ENCODE measurements at regions not wholly inside any gene's neighbourhood (a gene's known extent, or its start where the extent isn't known, plus 50 kb on each side); places are given as distances from the start of the nearest gene placed in this dataset.

DNA sequence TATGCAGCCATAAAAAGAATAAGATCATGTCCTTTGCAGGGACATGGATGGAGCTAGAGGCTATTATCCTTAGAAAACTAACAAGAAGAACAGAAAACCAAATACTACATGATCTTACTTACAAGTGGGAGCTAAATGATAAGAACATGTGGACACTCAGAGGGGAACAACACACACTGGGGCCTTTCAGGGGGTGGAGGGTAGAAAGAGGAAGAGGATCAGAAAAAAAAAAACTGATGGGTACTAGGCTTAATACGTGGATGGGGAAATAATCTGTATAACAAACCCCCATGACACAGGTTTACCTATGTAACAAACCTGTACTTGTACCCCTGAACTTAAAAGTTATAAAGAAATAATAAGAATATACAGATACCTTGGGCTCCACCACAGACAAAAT is 514.2 kb downstream of the ARL4A start:
- no peak overlapping the region for H3K4me3 ChIP-seq (ENCODE audit: low read length)
- no peak for DNase-seq (ENCODE audit: low read depth)

DNA sequence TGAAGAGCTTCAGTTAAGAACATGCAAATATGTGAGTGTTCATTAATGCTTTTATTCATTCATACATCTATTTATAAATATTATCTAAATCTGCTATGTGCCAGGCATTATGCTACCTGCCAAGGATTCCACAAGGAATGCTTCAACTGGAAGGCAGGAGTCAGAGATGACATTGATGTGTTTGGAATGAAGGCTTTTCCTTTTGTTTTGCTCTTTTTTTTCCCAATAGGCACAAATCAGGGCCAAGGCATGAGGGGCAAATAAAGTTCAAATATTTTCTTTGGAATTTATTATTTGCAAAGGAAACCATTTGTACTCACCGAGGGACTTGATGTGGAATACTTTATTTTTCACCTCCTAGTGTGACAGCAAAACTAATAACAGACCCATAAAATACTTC is 530.3 kb downstream of the ARL4A start:
- Histone ChIP-seq H3K9ac (ENCODE audit: low read length) (no peak overlapping the region), H3K9me3 (ENCODE audit: control insufficient read depth, low read length) (no peaks in the 10 kb centered on the region), H3K4me1 (ENCODE audit: control insufficient read depth, insufficient read depth, low read length) (no peaks in the 10 kb centered on the region), H3K4me3 (ENCODE audit: low read length) (no peak overlapping the region), H3K36me3 (ENCODE audit: control insufficient read depth, insufficient read depth, low read length, severe bottlenecking) (no peaks in the 10 kb centered on the region), H3K27me3 (replicated peaks; ENCODE audit: control insufficient read depth, insufficient read depth, low read length) (no peaks in the 10 kb centered on the region)
- DNase-seq (ENCODE audit: low read depth): no peak

More for the DNA sequence above, 514.2 kb downstream of the ARL4A start:
- Histone ChIP-seq H3K9ac (ENCODE audit: low read length) (no peak overlapping the region), H3K9me3 (ENCODE audit: control insufficient read depth, low read length) (no peaks in the 10 kb centered on the region), H3K4me1 (ENCODE audit: control insufficient read depth, insufficient read depth, low read length) (peaks cover 15% of the 10 kb centered on the region), H3K36me3 (ENCODE audit: control insufficient read depth, insufficient read depth, low read length, severe bottlenecking) (no peaks in the 10 kb centered on the region), H3K27me3 (replicated peaks; ENCODE audit: control insufficient read depth, insufficient read depth, low read length) (no peaks in the 10 kb centered on the region)

DNA sequence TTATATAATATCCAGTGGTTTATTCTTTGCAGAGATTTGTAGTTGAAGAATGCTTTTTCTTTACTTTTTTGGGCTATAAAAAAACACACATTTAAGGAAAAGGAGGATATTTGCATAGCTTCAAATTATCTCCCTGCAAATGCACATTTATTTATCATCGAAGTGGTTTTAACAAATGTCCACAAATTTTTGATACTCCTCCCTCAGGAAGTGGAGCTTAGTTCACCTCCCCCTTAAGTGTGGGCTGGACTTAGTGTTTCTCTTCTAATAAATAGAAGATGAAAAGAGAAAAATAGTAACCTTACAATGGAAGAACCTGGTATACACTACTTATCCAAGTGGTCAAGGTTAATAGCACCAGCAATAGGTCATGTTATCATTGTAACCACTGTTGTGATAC is 537.6 kb downstream of the ARL4A start:
- H3K36me3 ChIP-seq (ENCODE audit: control insufficient read depth, insufficient read depth, low read length, severe bottlenecking): no peaks in the 10 kb centered on the region
- DNase-seq (ENCODE audit: low read depth): no peak
- H3K9ac ChIP-seq (ENCODE audit: low read length): no peak overlapping the region
- no peaks in the 10 kb centered on the region for H3K9me3 ChIP-seq (ENCODE audit: control insufficient read depth, low read length)
- no peak overlapping the region for H3K4me3 ChIP-seq (ENCODE audit: low read length)
- no peaks in the 10 kb centered on the region for H3K4me1 ChIP-seq (ENCODE audit: control insufficient read depth, insufficient read depth, low read length)
- no peaks in the 10 kb centered on the region for H3K27me3 ChIP-seq (replicated peaks; ENCODE audit: control insufficient read depth, insufficient read depth, low read length)

DNA sequence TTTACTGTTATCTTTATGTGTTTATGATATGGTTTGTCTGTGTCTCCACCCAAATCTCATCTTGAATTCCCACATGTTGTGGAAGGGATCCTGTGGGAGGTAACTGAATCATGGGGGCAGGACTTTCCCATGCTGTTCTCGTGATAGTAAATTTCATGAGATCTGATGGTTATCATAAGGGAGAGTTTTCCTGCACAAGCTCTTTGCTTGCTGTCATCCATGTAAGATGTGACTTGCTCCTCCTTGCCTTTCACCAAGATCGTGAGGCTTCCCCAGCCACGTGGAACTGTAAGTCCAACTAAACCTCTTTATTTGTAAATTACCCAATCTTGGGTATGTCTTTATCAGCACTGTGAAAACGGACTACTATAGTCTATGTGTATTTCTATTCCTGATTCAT is 539.0 kb downstream of the ARL4A start:
- no peaks in the 10 kb centered on the region for H3K9me3 ChIP-seq (ENCODE audit: control insufficient read depth, low read length)
- H3K4me1 ChIP-seq (ENCODE audit: control insufficient read depth, insufficient read depth, low read length): no peaks in the 10 kb centered on the region
- no peaks in the 10 kb centered on the region for H3K27me3 ChIP-seq (replicated peaks; ENCODE audit: control insufficient read depth, insufficient read depth, low read length)
- no peak overlapping the region for H3K4me3 ChIP-seq (ENCODE audit: low read length)
- no peaks in the 10 kb centered on the region for H3K36me3 ChIP-seq (ENCODE audit: control insufficient read depth, insufficient read depth, low read length, severe bottlenecking)
- no peak for DNase-seq (ENCODE audit: low read depth)
- H3K9ac ChIP-seq (ENCODE audit: low read length): no peak overlapping the region

DNA sequence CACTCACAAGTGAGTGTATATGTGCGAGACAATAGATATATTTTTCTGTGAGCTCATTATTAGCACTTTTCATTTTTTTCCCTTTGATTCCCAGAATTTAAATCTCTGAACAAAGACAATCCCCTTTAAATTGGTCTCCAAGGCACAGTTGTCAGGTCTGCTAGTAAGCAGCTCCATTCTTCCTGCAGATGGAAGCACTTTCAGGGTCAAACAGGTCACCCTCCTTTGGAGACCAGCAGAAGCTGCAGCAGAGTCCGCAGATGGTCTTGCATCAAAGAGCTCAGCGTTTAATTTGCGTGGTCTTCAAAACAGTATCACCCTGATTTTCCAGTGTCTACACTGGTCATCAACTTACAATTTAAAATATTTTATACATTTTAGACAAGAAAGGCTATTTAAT is 543.8 kb downstream of the ARL4A start:
- H3K36me3 ChIP-seq (ENCODE audit: control insufficient read depth, insufficient read depth, low read length, severe bottlenecking): no peaks in the 10 kb centered on the region
- peaks cover 8% of the 10 kb centered on the region for H3K4me1 ChIP-seq (ENCODE audit: control insufficient read depth, insufficient read depth, low read length)
- H3K27me3 ChIP-seq (replicated peaks; ENCODE audit: control insufficient read depth, insufficient read depth, low read length): no peaks in the 10 kb centered on the region
- H3K4me3 ChIP-seq (ENCODE audit: low read length): no peak overlapping the region
- H3K9me3 ChIP-seq (ENCODE audit: control insufficient read depth, low read length): no peaks in the 10 kb centered on the region
- no peak for DNase-seq (ENCODE audit: low read depth)
- no peak overlapping the region for H3K9ac ChIP-seq (ENCODE audit: low read length)

DNA sequence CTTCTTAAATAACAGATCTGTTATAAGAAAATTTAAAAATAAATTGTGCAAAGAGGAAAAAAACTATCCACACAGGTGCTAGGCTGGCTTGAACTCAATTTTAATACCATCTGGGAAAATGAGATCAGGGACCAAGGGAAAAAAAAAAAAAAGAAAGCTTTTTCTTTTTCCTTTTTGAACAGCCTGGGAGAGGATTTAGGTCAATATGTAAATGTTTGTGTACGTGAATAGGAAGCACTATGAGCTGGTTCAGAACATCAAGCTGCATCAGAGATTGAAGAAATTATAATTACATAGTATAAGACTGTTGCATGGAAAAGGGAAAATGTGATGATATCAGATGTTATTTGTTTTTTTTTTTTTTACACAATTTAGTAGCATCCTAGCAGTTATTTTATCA is 548.0 kb downstream of the ARL4A start:
- no peak for DNase-seq (ENCODE audit: low read depth)
- no peaks in the 10 kb centered on the region for H3K36me3 ChIP-seq (ENCODE audit: control insufficient read depth, insufficient read depth, low read length, severe bottlenecking)
- H3K4me1 ChIP-seq (ENCODE audit: control insufficient read depth, insufficient read depth, low read length): peaks cover 16% of the 10 kb centered on the region
- H3K9ac ChIP-seq (ENCODE audit: low read length): no peak overlapping the region
- no peaks in the 10 kb centered on the region for H3K27me3 ChIP-seq (replicated peaks; ENCODE audit: control insufficient read depth, insufficient read depth, low read length)
- no peak overlapping the region for H3K4me3 ChIP-seq (ENCODE audit: low read length)
- no peaks in the 10 kb centered on the region for H3K9me3 ChIP-seq (ENCODE audit: control insufficient read depth, low read length)

DNA sequence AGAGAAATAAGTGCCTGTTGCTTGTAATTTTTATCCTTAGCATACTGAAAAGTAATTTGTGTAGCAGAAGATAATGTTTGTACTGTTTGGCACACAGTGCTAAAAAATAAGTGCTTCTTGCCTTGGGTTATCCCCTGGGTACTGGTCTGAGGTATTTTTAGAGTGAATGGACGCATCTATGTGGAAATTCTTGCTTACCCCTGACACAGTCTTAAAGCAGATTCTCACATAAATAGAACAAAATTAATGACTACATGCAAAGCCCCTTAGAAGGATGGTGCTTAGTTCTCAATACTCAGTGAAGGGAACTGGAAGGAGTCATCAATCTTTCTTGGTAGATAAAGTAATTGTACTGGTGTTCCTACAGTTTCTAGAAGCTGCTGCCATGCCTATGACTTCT is 548.6 kb downstream of the ARL4A start:
- Histone ChIP-seq H3K27me3 (replicated peaks; ENCODE audit: control insufficient read depth, insufficient read depth, low read length) (no peaks in the 10 kb centered on the region), H3K9me3 (ENCODE audit: control insufficient read depth, low read length) (no peaks in the 10 kb centered on the region), H3K4me3 (ENCODE audit: low read length) (no peak overlapping the region), H3K4me1 (ENCODE audit: control insufficient read depth, insufficient read depth, low read length) (peaks cover 16% of the 10 kb centered on the region), H3K36me3 (ENCODE audit: control insufficient read depth, insufficient read depth, low read length, severe bottlenecking) (no peaks in the 10 kb centered on the region), H3K9ac (ENCODE audit: low read length) (no peak overlapping the region)
- DNase-seq (ENCODE audit: low read depth): no peak

DNA sequence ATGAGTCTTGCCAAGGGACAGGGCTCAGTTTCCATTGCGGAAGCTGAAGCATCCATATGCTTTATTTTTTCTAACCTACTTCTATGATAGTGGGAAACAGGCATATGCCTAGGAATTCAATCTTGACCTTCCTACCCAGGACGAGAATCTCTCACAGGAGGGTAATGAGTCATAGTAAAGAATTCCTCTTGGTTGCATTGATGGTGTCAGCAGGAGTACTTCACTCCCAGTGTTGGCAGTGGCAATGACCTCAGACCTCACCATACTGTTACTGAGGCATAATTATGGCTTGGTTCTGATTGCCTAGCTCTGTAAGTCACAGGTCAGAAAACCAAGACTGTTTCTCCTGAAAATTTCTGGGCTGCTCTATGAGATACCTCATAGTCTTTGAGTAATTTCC is 552.9 kb downstream of the ARL4A start:
- H3K4me3 ChIP-seq (ENCODE audit: low read length): no peak overlapping the region
- H3K9me3 ChIP-seq (ENCODE audit: control insufficient read depth, low read length): no peaks in the 10 kb centered on the region
- DNase-seq (ENCODE audit: low read depth): peak; percentile 13

DNA sequence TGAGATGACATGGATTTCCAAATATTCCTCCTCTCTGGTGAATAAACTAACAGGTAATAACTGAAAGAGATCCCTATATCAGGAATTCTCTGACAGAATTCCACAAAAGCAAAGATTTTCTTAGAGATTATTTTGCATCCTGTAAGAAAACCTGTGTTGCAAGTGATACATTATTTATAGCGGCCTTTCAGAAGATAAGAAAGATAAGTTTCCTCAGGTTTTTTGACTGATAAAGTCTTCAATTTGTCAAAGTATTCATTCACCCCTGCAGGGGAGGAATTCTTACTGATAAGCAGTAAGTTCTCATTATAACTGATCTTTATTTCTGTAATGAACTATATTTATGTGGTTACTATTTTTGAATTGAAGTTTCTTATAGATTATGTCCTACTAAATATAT is 554.0 kb downstream of the ARL4A start:
- Histone ChIP-seq H3K4me1 (ENCODE audit: control insufficient read depth, insufficient read depth, low read length) (peaks cover 6% of the 10 kb centered on the region), H3K4me3 (ENCODE audit: low read length) (no peak overlapping the region), H3K9me3 (ENCODE audit: control insufficient read depth, low read length) (no peaks in the 10 kb centered on the region), H3K9ac (ENCODE audit: low read length) (no peak overlapping the region), H3K27me3 (replicated peaks; ENCODE audit: control insufficient read depth, insufficient read depth, low read length) (no peaks in the 10 kb centered on the region), H3K36me3 (ENCODE audit: control insufficient read depth, insufficient read depth, low read length, severe bottlenecking) (no peaks in the 10 kb centered on the region)
- no peak for DNase-seq (ENCODE audit: low read depth)

More for the DNA sequence above, 552.9 kb downstream of the ARL4A start:
- Histone ChIP-seq H3K4me1 (ENCODE audit: control insufficient read depth, insufficient read depth, low read length) (peaks cover 16% of the 10 kb centered on the region), H3K27me3 (replicated peaks; ENCODE audit: control insufficient read depth, insufficient read depth, low read length) (no peaks in the 10 kb centered on the region), H3K9ac (ENCODE audit: low read length) (no peak overlapping the region), H3K36me3 (ENCODE audit: control insufficient read depth, insufficient read depth, low read length, severe bottlenecking) (no peaks in the 10 kb centered on the region)

DNA sequence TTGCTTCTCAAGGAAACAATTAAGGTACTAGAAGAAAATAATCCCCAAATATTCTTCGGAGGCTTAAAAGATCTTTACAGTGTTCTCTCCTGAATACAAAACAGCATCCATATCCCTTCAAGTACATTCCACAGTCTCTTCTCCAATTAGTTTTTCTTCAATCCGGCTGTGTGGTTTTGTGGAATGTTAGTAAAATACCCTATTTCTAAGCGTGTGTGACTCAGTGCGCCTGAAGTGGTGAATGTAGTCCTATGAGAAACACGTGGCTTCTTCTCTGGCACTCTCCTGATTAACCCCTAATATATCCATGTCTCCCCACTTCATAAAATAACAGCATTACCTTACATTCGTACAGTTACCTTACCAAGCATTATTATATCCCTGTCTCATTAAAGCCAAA is 570.2 kb downstream of the ARL4A start:
- Histone ChIP-seq H3K4me1 (ENCODE audit: control insufficient read depth, insufficient read depth, low read length) (no peaks in the 10 kb centered on the region), H3K9me3 (ENCODE audit: control insufficient read depth, low read length) (no peaks in the 10 kb centered on the region), H3K9ac (ENCODE audit: low read length) (no peak overlapping the region), H3K36me3 (ENCODE audit: control insufficient read depth, insufficient read depth, low read length, severe bottlenecking) (no peaks in the 10 kb centered on the region), H3K4me3 (ENCODE audit: low read length) (no peak overlapping the region), H3K27me3 (replicated peaks; ENCODE audit: control insufficient read depth, insufficient read depth, low read length) (no peaks in the 10 kb centered on the region)
- DNase-seq (ENCODE audit: low read depth): peak; percentile 19

DNA sequence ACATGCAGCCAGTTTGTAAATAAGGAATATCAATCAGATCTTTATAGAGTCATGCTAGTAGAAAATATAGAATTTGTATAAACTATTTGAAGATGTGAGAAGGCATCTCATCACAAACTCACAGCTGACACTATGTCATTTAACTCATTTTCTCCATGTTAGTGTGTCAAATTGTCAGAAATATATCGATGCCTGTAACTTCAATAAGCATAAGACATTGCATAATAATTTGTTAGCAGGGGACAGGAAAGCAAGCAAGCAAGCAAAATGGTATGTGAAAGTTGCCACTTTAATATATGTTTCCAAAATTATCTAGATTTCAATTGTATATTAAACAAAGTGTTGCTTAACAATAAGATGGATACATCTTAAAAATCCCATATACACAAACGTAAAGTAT is 571.0 kb downstream of the ARL4A start:
- H3K36me3 ChIP-seq (ENCODE audit: control insufficient read depth, insufficient read depth, low read length, severe bottlenecking): no peaks in the 10 kb centered on the region
- no peaks in the 10 kb centered on the region for H3K27me3 ChIP-seq (replicated peaks; ENCODE audit: control insufficient read depth, insufficient read depth, low read length)
- no peaks in the 10 kb centered on the region for H3K9me3 ChIP-seq (ENCODE audit: control insufficient read depth, low read length)
- DNase-seq (ENCODE audit: low read depth): no peak
- H3K4me1 ChIP-seq (ENCODE audit: control insufficient read depth, insufficient read depth, low read length): no peaks in the 10 kb centered on the region
- H3K9ac ChIP-seq (ENCODE audit: low read length): no peak overlapping the region
- H3K4me3 ChIP-seq (ENCODE audit: low read length): no peak overlapping the region

DNA sequence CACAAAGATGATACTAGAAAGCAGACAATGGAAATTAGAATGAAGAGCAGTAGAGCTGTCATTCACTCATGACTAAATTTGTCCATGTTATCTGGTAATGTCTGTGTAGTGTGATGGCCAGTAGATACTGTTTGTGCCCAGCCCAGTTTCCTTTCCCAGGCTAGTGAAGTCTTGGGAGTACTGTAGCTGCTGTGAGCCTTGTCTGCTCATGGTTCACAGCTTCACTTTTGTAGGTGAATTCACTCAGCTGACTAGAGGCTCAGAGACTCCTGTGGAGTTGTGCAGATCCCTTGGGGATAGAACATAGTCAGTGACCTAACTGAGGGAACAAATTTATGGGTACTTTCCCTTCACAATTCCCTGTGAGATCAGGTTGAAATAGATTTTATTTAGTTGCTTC is 572.5 kb downstream of the ARL4A start:
- Histone ChIP-seq H3K9ac (ENCODE audit: low read length) (no peak overlapping the region), H3K27me3 (replicated peaks; ENCODE audit: control insufficient read depth, insufficient read depth, low read length) (no peaks in the 10 kb centered on the region)
- DNase-seq (ENCODE audit: low read depth): no peak

More for the DNA sequence above, 572.5 kb downstream of the ARL4A start:
- H3K9me3 ChIP-seq (ENCODE audit: control insufficient read depth, low read length): no peaks in the 10 kb centered on the region
- no peak overlapping the region for H3K4me3 ChIP-seq (ENCODE audit: low read length)
- H3K4me1 ChIP-seq (ENCODE audit: control insufficient read depth, insufficient read depth, low read length): no peaks in the 10 kb centered on the region
- no peaks in the 10 kb centered on the region for H3K36me3 ChIP-seq (ENCODE audit: control insufficient read depth, insufficient read depth, low read length, severe bottlenecking)
